ENCODE measurements at regions not wholly inside any gene's neighbourhood (a gene's known extent, or its start where the extent isn't known, plus 50 kb on each side); places are given as distances from the start of the nearest gene placed in this dataset.
"Not testable (repeated sequence)": the region's sequence is repeated elsewhere in the genome, so short reads cannot be mapped to it uniquely, and the experiment has no call there.

- Mint-ChIP-seq H3K27me3 (no peaks in the 10 kb centered on the region), H3K4me1 (no peaks in the 10 kb centered on the region), H3K9me3 (peaks cover 11% of the 10 kb centered on the region), H3K36me3 (no peaks in the 10 kb centered on the region), H3K27ac (no peak overlapping the region), H3K4me3 (no peak overlapping the region)
- no peak for DNase-seq
- CTCF ChIA-PET, result no interaction called here
Measured at GRCh38 chr7:120060281-120060680, 212.7 kb upstream of the KCND2 start.

- Mint-ChIP-seq H3K27me3 (no peaks in the 10 kb centered on the region), H3K27ac (no peak overlapping the region), H3K4me1 (no peaks in the 10 kb centered on the region), H3K36me3 (no peaks in the 10 kb centered on the region), H3K4me3 (no peak overlapping the region), H3K9me3 (peaks cover 11% of the 10 kb centered on the region)
- CTCF ChIA-PET, result no interaction called here
- no peak for DNase-seq
Measured at GRCh38 chr7:120060875-120061274, 212.1 kb upstream of the KCND2 start.

- no peaks in the 10 kb centered on the region for H3K4me1 Mint-ChIP-seq
- H3K36me3 Mint-ChIP-seq, result no peaks in the 10 kb centered on the region
- DNase-seq, result no peak
- H3K27ac Mint-ChIP-seq, result no peak overlapping the region
- H3K4me3 Mint-ChIP-seq, result no peak overlapping the region
- CTCF ChIA-PET, result no interaction called here
- H3K9me3 Mint-ChIP-seq, result peaks cover 20% of the 10 kb centered on the region
- no peaks in the 10 kb centered on the region for H3K27me3 Mint-ChIP-seq
Measured at GRCh38 chr7:120064565-120064964, 208.4 kb upstream of the KCND2 start.

- DNase-seq, H3K27ac Mint-ChIP-seq, H3K27me3 Mint-ChIP-seq, CTCF ChIA-PET, H3K4me3 Mint-ChIP-seq, H3K36me3 Mint-ChIP-seq, H3K4me1 Mint-ChIP-seq: not testable (repeated sequence)
- peaks cover 23% of the 10 kb centered on the region for H3K9me3 Mint-ChIP-seq
Measured at GRCh38 chr7:120066898-120067297, 206.1 kb upstream of the KCND2 start.

GRCh38 chr7:120070201-120070600 is 202.8 kb upstream of the KCND2 start:
- H3K4me3 Mint-ChIP-seq, result no peak overlapping the region
- H3K9me3 Mint-ChIP-seq, result peaks cover 21% of the 10 kb centered on the region
- no peak overlapping the region for H3K27ac Mint-ChIP-seq
- no peaks in the 10 kb centered on the region for H3K4me1 Mint-ChIP-seq
- CTCF ChIA-PET, result no interaction called here
- no peaks in the 10 kb centered on the region for H3K27me3 Mint-ChIP-seq
- no peak for DNase-seq
- no peaks in the 10 kb centered on the region for H3K36me3 Mint-ChIP-seq

GRCh38 chr7:120077777-120078176 is 195.2 kb upstream of the KCND2 start:
- no peak for DNase-seq
- no peaks in the 10 kb centered on the region for H3K27me3 Mint-ChIP-seq
- no peaks in the 10 kb centered on the region for H3K36me3 Mint-ChIP-seq
- CTCF ChIA-PET, result no interaction called here
- H3K27ac Mint-ChIP-seq, result no peak overlapping the region
- H3K4me3 Mint-ChIP-seq, result no peak overlapping the region
- H3K9me3 Mint-ChIP-seq, result peaks cover 2% of the 10 kb centered on the region
- H3K4me1 Mint-ChIP-seq, result no peaks in the 10 kb centered on the region

GRCh38 chr7:120079022-120079421 is 194.0 kb upstream of the KCND2 start:
- H3K4me3 Mint-ChIP-seq, result no peak overlapping the region
- H3K27me3 Mint-ChIP-seq, result no peaks in the 10 kb centered on the region
- CTCF ChIA-PET, result no interaction called here
- no peaks in the 10 kb centered on the region for H3K36me3 Mint-ChIP-seq
- no peak for DNase-seq
- H3K9me3 Mint-ChIP-seq, result peaks cover 3% of the 10 kb centered on the region
- no peaks in the 10 kb centered on the region for H3K4me1 Mint-ChIP-seq
- H3K27ac Mint-ChIP-seq, result no peak overlapping the region

GRCh38 chr7:120079704-120080103 is 193.3 kb upstream of the KCND2 start:
- DNase-seq, result no peak
- H3K36me3 Mint-ChIP-seq, result no peaks in the 10 kb centered on the region
- CTCF ChIA-PET, result no interaction called here
- H3K27ac Mint-ChIP-seq, result no peak overlapping the region
- H3K9me3 Mint-ChIP-seq, result peaks cover 3% of the 10 kb centered on the region
- no peaks in the 10 kb centered on the region for H3K4me1 Mint-ChIP-seq
- H3K4me3 Mint-ChIP-seq, result no peak overlapping the region
- no peaks in the 10 kb centered on the region for H3K27me3 Mint-ChIP-seq

GRCh38 chr7:120086468-120086867 is 186.5 kb upstream of the KCND2 start:
- CTCF ChIA-PET, H3K4me3 Mint-ChIP-seq, H3K27me3 Mint-ChIP-seq, H3K9me3 Mint-ChIP-seq, DNase-seq, H3K4me1 Mint-ChIP-seq, H3K36me3 Mint-ChIP-seq, H3K27ac Mint-ChIP-seq: not testable (repeated sequence)

GRCh38 chr7:120089968-120090367 is 183.0 kb upstream of the KCND2 start:
- H3K27me3 Mint-ChIP-seq, result no peaks in the 10 kb centered on the region
- H3K9me3 Mint-ChIP-seq, result peaks cover 4% of the 10 kb centered on the region
- no peaks in the 10 kb centered on the region for H3K36me3 Mint-ChIP-seq
- DNase-seq, result no peak
- H3K4me3 Mint-ChIP-seq, result no peak overlapping the region
- H3K4me1 Mint-ChIP-seq, result no peaks in the 10 kb centered on the region
- no peak overlapping the region for H3K27ac Mint-ChIP-seq
- CTCF ChIA-PET, result no interaction called here

- Mint-ChIP-seq H3K4me1 (no peaks in the 10 kb centered on the region), H3K27ac (no peak overlapping the region), H3K36me3 (no peaks in the 10 kb centered on the region), H3K9me3 (peaks cover 4% of the 10 kb centered on the region), H3K4me3 (no peak overlapping the region), H3K27me3 (no peaks in the 10 kb centered on the region)
- no peak for DNase-seq
- CTCF ChIA-PET, result no interaction called here
Measured at GRCh38 chr7:120091807-120092206, 181.2 kb upstream of the KCND2 start.

- CTCF ChIA-PET, result no interaction called here
- DNase-seq, result no peak
- Mint-ChIP-seq H3K36me3 (no peaks in the 10 kb centered on the region), H3K4me3 (no peak overlapping the region), H3K4me1 (no peaks in the 10 kb centered on the region), H3K9me3 (peaks cover 10% of the 10 kb centered on the region), H3K27ac (no peak overlapping the region), H3K27me3 (no peaks in the 10 kb centered on the region)
Measured at GRCh38 chr7:120097020-120097419, 176.0 kb upstream of the KCND2 start.

- Mint-ChIP-seq H3K27ac (no peak overlapping the region), H3K27me3 (no peaks in the 10 kb centered on the region), H3K36me3 (no peaks in the 10 kb centered on the region), H3K9me3 (peaks cover 12% of the 10 kb centered on the region), H3K4me1 (no peaks in the 10 kb centered on the region), H3K4me3 (no peak overlapping the region)
- no peak for DNase-seq
- CTCF ChIA-PET, result no interaction called here
Measured at GRCh38 chr7:120097774-120098173, 175.2 kb upstream of the KCND2 start.

- CTCF ChIA-PET, result no interaction called here
- Mint-ChIP-seq H3K27me3 (no peaks in the 10 kb centered on the region), H3K36me3 (no peaks in the 10 kb centered on the region), H3K9me3 (peaks cover 14% of the 10 kb centered on the region), H3K27ac (no peak overlapping the region), H3K4me3 (no peak overlapping the region), H3K4me1 (no peaks in the 10 kb centered on the region)
- DNase-seq, result no peak
Measured at GRCh38 chr7:120108376-120108775, 164.6 kb upstream of the KCND2 start.

GRCh38 chr7:120110169-120110568 is 162.8 kb upstream of the KCND2 start:
- H3K9me3 Mint-ChIP-seq, result peaks cover 13% of the 10 kb centered on the region
- no peak for DNase-seq
- H3K27me3 Mint-ChIP-seq, result no peaks in the 10 kb centered on the region
- H3K27ac Mint-ChIP-seq, result no peak overlapping the region
- no peaks in the 10 kb centered on the region for H3K36me3 Mint-ChIP-seq
- CTCF ChIA-PET, result no interaction called here
- H3K4me1 Mint-ChIP-seq, result no peaks in the 10 kb centered on the region
- H3K4me3 Mint-ChIP-seq, result no peak overlapping the region

- no peaks in the 10 kb centered on the region for H3K4me1 Mint-ChIP-seq
- no peak overlapping the region for H3K27ac Mint-ChIP-seq
- peaks cover 19% of the 10 kb centered on the region for H3K9me3 Mint-ChIP-seq
- DNase-seq, result no peak
- CTCF ChIA-PET, result no interaction called here
- H3K27me3 Mint-ChIP-seq, result no peaks in the 10 kb centered on the region
- no peaks in the 10 kb centered on the region for H3K36me3 Mint-ChIP-seq
- no peak overlapping the region for H3K4me3 Mint-ChIP-seq
Measured at GRCh38 chr7:120114626-120115025, 158.3 kb upstream of the KCND2 start.

Data from activated naive CD4-positive, alpha-beta T cell treated with anti-CD3 and anti-CD28 coated beads, Interleukin-2, amount 10 ng/mL, durations not matched to agents 7 days and 5 days (primary cell).